Ureter (tissue), 1 donor: ENCODE measurements at regions not wholly inside any gene's neighbourhood (a gene's known extent, or its start where the extent isn't known, plus 50 kb on each side); places are given as distances from the start of the nearest gene placed in this dataset.
A peak's percentile ranks its signal among the peaks of the same experiment; 100 is the strongest.
"Not testable (repeated sequence)": the region's sequence is repeated elsewhere in the genome, so short reads cannot be mapped to it uniquely, and the experiment has no call there.

Experiments
- DNase-seq: peaks from one replicate; pipeline ENCODE4 v3.0.0-alpha.2; 2020; ENCODE audit warnings: low spot score
- donor health status: DM: yes; HTN: yes; CAD: no.

GRCh38 chr20:48405909-48406308 lies 421.9 kb downstream of the PREX1 start:
- peak; percentile 51 for DNase-seq

GRCh38 chr20:48404598-48404997 lies 423.2 kb downstream of the PREX1 start:
- no peak for DNase-seq

- no peak for DNase-seq
Observed at GRCh38 chr20:48403167-48403761, 424.5 kb downstream of the PREX1 start.

DNA sequence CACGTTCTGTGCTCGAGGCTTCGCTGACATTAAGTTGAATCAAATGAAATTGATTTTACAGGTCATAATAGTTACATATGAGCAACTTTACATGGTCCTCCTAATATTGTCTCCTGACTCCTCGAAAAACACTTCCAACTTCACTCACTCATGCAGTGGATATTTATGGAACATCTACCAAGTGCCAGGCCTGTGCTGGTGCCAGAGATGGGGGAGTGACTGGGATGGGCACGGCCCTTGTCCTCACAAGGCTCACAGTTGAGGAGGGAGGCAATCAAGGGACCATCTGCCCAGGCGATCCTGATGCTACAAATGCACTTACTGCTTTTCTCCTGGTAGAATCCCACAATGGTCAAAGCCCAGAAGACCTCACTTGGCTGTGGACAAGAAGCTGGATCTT lies 426.4 kb downstream of the PREX1 start:
- no peak for DNase-seq

DNA sequence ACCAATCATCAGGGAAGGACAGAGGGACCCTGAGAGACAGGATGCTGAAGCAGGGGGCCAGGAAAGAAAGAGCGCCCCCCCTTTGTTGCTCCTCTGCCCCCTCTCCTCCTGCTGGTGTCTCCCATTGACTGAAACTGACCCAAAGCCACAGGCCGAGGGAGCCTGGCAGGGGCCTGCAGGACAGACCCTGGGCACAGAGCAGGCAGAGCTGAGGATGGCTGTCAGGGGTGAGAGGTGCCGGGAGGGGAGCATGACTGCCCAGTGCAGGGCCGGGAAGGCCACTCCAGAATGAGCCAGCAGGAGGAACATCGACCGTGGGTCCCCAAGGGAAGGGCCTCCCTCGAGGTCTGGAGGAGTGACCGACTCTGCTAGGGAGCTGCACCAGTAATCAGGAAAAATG lies 427.8 kb downstream of the PREX1 start:
- no peak for DNase-seq

DNA sequence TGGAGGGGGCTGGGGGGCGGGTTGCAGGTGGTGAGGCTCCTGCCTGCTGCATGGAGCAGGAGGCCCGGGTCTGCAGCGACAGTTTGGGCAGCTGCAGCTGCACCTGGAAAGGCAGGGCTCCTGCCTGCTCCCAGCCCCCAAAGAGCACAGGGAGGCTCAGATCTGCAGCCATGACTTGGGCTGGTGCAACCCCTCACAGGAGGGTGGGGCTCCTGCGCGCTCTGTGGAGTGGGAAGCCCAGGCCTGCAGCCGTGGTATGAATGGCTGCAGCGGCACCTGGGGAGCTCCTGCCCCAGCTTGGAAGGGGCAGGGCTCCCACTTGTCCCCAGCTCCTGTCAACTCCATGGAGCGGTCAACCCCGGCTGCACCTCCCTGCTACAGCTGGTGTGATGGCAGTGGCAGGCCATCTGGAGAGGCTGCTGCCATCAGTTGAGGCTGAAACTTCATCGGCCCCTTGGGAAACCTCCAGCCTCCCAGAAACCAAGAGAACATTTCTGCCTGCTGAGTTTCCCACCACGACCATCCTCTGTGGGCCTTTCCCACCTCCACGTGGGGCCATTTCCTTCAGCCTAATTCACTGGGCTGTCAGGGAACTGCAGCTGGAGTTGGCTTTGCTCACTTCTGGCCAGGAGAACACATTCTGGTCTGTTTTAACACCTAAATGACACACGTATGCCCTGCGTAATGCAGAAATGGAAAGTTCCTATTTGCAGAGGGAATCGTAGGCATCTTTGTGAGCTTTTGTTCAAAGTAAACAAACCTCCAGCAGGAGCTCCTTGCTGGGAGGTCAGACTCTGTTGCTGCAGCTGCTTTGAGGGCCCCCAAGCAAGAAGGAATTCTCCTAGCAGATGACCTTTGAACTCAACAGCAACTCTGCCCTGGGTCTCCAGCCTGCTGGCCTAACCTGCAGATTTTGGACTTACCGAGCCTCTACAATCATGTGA lies 429.0 kb downstream of the PREX1 start:
- no peak for DNase-seq

GRCh38 chr20:48396981-48397861 lies 430.6 kb downstream of the PREX1 start:
- DNase-seq: not testable (repeated sequence)

DNA sequence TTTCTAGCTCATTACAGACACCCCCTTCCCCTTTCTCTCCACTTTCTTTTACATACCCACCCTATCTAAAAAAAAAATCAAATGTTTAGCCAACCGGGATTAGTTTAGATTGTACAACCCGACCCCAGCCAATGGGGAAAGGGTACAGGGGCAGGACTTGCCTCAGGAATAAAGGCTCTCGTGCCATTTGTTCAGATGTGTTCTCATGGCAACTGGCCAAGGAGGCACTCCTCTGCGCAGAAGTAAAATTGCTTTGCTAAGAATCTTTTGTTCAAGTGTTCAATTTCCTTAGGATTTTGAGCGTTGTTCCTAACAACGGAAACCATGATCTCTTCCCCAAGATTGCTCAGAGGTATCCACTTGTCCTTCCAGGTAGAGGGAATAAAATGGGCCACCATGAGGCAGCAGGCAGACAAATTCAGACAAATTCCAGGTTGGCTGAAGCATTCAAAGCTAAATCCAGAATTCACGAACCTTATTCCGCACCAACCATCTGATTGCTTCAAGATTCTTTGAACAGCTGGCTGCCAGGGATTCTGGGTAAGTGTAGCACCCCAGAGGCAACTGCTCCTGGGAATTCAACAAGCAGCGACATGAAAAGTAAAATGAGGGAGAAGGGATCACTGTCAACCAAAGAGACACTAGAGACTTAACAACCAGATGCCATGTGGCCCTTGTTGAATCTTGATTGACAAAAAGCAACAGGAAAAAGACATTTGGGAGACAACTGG lies 431.8 kb downstream of the PREX1 start:
- DNase-seq: no peak

- DNase-seq: no peak
Observed at GRCh38 chr20:48394415-48395081, 433.3 kb downstream of the PREX1 start.

DNA sequence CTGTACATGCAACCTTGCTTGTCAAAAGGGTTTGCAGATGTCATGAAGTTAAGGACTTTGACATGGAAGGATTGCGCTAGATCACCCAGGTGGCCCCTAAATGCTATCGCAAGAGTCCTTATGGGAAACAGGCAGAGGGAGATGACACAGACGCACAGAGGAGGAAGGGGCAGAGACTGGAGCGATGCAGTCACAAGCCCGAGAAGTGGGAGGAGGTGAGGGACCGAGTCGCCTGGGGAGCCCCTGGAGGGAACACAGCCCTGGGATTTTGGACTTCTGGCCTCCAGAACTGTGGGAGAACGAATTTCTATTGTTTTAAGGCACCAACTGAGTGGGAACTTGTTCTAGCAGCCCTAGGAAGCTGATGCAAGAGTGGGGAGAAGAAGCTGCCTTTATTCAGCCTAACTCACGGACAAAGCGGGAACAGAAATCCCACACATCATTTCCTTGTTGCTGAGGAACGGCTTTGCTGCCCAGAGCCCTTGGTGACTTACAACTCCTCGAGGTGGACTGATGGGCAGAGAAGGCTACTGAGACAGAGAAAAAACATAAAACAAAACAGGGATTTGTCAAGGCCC lies 434.0 kb downstream of the PREX1 start:
- no peak for DNase-seq

DNA sequence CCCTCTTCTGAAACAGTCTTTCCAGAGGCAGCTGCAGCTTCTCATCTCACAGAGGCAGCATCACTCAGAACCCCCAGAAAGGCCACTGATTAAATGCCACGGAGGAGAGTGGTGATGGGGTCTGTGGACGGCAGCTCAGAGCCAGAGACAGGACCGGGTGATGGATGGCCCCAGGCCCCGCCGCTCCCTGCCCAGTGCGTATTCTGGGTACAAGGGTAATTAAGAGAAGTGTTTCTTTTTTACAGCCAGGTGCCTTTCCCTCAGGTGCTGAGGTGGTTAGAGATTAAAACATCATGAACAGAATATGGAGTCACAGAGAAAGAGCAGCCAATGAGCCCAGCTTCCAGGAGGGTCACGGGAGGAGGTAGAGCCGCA lies 434.5 kb downstream of the PREX1 start:
- no peak for DNase-seq

- DNase-seq: no peak
Observed at GRCh38 chr20:48392407-48393310, 435.1 kb downstream of the PREX1 start.

- no peak for DNase-seq
Observed at GRCh38 chr20:48390981-48391380, 436.8 kb downstream of the PREX1 start.

GRCh38 chr20:48387675-48388074 lies 440.1 kb downstream of the PREX1 start:
- DNase-seq: no peak

GRCh38 chr20:48385527-48385926 lies 442.3 kb downstream of the PREX1 start:
- no peak for DNase-seq

DNA sequence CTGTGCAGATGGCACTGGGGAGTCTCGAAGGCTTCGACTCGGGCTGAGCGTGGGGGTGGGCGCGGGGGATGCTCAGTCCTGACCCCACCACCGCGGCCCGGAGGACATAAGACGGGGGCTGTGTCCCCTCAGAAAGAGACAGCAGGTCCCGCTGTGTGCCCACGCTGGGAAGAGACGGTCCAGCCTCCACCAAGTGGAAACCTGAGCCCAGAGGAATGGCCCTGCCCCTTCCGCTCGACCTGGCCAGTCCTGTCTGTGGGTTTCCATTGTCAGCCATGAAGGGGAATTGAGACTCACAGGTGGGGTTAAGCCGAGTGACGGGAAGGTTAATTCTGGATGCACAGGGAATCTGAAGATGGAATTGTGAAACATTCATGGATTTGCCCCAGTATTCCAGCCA lies 442.7 kb downstream of the PREX1 start:
- no peak for DNase-seq

DNA sequence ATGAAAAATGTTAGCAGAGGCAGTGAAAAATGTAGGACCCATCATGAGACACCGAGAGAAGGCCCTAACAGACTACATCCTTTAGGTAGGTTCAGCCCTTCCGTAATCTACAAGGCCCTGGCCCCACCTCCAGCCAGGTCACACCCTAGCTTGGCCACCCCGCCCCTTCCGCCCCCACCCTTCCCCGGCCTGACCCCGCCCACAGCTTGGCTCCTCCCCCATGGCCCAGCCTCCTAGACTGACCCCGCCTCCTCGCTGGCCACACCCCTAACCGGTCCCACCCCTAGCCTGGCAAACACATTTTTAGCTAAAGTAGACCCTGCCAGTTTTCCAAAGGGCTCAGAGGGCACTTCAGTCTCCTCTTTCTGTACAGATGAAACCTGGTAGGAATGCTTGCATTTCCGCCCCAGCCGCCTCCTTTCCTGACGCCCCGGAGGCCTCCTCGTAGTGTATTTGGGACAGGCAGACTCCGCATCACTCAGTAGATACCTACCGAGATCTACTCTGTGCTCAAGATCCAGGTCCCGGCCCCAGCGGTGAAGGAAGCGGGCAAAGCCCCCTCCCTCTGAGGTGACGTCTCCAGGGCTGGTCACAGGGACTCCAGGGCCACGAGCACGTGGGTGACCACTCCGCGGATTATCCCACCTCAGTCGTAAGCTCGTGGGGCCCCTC lies 443.5 kb downstream of the PREX1 start:
- no peak for DNase-seq

DNA sequence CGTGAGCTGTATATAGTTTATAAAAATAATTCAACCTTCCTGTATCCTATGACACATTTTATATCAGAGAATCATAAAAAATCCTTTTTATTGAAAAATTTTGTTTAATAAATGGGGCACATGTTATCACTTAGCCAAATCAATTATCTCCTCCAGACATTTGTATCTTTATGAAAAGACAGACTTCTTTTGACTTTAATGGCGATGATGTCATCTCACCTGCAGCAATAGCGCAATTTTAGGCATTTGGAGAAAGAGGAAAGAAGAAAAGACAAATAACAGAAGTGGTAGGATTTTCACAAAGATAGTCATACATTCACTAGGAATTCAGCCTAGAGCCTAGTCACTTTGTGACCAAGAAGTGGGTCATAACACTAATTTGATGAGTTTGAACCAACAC lies 444.5 kb downstream of the PREX1 start:
- DNase-seq: no peak

DNA sequence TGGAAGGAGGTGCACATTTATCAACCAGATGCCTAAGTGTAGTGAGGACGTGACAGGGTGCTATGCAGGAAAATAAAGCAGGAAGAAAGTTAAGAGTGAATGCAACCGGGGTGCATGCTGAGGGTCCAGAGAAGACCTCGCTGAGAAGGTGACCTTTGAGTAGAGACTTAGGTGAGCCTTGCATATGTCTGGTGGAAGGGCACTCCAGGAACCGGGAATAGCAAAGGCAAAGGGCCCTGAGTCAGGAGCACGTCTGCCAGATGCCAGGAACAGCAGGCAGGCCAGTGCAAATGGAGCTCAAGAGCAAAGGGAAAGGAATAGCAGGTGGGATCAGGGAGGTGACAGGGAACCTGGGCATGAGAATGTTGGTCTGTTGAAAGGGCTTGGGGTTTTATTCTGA lies 445.5 kb downstream of the PREX1 start:
- DNase-seq: no peak
